ENCODE measurements at regions not wholly inside any gene's neighbourhood (a gene's known extent, or its start where the extent isn't known, plus 50 kb on each side); places are given as distances from the start of the nearest gene placed in this dataset.

- H3K4me3 ChIP-seq: no peak overlapping the region
- no peak overlapping the region for H3K27ac ChIP-seq
- H3K36me3 ChIP-seq: no peaks in the 10 kb centered on the region
- no peaks in the 10 kb centered on the region for H3K9me3 ChIP-seq
- intact Hi-C loops (cut with DNase I; ENCODE audit: low total_unique reads): no loop called here
- DNase-seq: no peak
- no peak for TF ChIP-seq CTCF (IDR thresholded peaks at IDR 0.05)
- H3K27me3 ChIP-seq: no peaks in the 10 kb centered on the region
- no peaks in the 10 kb centered on the region for H3K4me1 ChIP-seq
Measured at GRCh38 chr3:150133293-150133692, 162.6 kb upstream of the PFN2 start.

- no peak for DNase-seq
- Histone ChIP-seq H3K4me1 (no peaks in the 10 kb centered on the region), H3K9me3 (no peaks in the 10 kb centered on the region), H3K4me3 (no peak overlapping the region), H3K27ac (no peak overlapping the region), H3K27me3 (no peaks in the 10 kb centered on the region), H3K36me3 (no peaks in the 10 kb centered on the region)
- intact Hi-C loops (cut with DNase I; ENCODE audit: low total_unique reads): no loop called here
- no peak for TF ChIP-seq CTCF (IDR thresholded peaks at IDR 0.05)
Measured at GRCh38 chr3:150132101-150132749, 161.5 kb upstream of the PFN2 start.

GRCh38 chr3:150131663-150132062, 161.0 kb upstream of the PFN2 start:
- no peak for TF ChIP-seq CTCF (IDR thresholded peaks at IDR 0.05)
- Histone ChIP-seq H3K4me1 (no peaks in the 10 kb centered on the region), H3K27me3 (no peaks in the 10 kb centered on the region), H3K9me3 (no peaks in the 10 kb centered on the region), H3K4me3 (no peak overlapping the region), H3K36me3 (no peaks in the 10 kb centered on the region), H3K27ac (no peak overlapping the region)
- DNase-seq: no peak
- intact Hi-C loops (cut with DNase I; ENCODE audit: low total_unique reads): no loop called here

DNA sequence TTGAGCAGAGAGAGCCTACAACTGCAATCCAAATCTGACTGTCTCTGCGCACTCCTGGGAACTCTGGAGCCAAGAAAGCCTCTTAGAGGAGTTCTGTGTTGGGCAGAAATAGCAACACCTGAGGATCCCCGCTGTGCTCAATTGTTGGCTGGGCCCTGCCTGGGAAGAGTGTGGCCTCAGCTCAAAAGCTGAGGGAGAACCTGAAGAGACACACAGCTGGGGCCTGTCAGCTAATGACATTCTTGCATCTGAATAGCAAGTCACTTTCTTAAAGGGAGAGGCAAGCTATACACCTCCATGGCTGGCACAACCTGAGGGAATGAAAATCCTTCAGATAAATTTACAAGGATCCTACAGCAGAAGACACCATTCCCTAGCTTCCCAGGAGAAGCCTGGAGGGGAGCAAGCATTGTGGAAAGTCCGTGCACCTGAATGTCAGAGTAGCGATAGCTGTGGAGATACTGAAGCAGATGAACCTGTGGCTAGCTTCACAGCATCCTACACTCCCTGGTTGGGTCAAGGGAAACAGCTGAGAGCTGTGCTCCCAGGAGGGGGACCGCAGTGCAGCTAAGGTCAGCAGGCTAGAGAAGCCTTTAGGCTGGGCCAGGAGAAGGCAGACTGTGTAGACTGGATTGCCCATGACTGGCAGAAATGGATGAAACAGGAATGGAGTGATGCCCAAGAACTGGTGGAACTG, 159.9 kb upstream of the PFN2 start:
- intact Hi-C loops (cut with DNase I; ENCODE audit: low total_unique reads): no loop called here
- Histone ChIP-seq H3K36me3 (no peaks in the 10 kb centered on the region), H3K4me3 (no peak overlapping the region), H3K27me3 (no peaks in the 10 kb centered on the region), H3K9me3 (no peaks in the 10 kb centered on the region), H3K27ac (no peak overlapping the region), H3K4me1 (no peaks in the 10 kb centered on the region)
- DNase-seq: no peak
- no peak for TF ChIP-seq CTCF (IDR thresholded peaks at IDR 0.05)

- H3K4me1 ChIP-seq: no peaks in the 10 kb centered on the region
- no peaks in the 10 kb centered on the region for H3K27me3 ChIP-seq
- H3K4me3 ChIP-seq: no peak overlapping the region
- no peaks in the 10 kb centered on the region for H3K36me3 ChIP-seq
- H3K27ac ChIP-seq: no peak overlapping the region
- intact Hi-C loops (cut with DNase I; ENCODE audit: low total_unique reads): no loop called here
- no peak for DNase-seq
- no peak for TF ChIP-seq CTCF (IDR thresholded peaks at IDR 0.05)
- H3K9me3 ChIP-seq: no peaks in the 10 kb centered on the region
Measured at GRCh38 chr3:150129166-150129565, 158.5 kb upstream of the PFN2 start.
